ENCODE measurements at regions not wholly inside any gene's neighbourhood (a gene's known extent, or its start where the extent isn't known, plus 50 kb on each side); places are given as distances from the start of the nearest gene placed in this dataset.
"Not testable (repeated sequence)": the region's sequence is repeated elsewhere in the genome, so short reads cannot be mapped to it uniquely, and the experiment has no call there.

DNA sequence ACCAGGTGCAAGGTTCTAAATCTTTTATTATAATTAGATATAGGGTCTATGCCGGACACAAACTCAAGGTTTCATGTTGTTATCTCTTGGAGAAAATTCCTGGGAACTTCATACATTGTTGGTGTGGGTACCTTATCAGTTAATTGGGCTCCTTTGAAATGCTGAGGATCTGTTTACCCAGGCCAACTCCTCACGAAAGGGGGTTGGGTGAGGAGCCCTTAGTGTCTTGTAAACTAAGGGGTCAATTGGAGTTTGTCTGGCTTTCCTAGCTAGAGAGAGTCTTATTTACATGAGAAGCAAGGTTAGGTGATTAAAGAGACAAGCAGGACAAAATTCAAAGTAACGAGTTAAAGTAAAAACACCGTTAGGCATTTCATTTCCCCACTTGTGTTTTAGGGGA, 670.9 kb downstream of the TMEM121 start:
- TF ChIP-seq, protein P1, sequence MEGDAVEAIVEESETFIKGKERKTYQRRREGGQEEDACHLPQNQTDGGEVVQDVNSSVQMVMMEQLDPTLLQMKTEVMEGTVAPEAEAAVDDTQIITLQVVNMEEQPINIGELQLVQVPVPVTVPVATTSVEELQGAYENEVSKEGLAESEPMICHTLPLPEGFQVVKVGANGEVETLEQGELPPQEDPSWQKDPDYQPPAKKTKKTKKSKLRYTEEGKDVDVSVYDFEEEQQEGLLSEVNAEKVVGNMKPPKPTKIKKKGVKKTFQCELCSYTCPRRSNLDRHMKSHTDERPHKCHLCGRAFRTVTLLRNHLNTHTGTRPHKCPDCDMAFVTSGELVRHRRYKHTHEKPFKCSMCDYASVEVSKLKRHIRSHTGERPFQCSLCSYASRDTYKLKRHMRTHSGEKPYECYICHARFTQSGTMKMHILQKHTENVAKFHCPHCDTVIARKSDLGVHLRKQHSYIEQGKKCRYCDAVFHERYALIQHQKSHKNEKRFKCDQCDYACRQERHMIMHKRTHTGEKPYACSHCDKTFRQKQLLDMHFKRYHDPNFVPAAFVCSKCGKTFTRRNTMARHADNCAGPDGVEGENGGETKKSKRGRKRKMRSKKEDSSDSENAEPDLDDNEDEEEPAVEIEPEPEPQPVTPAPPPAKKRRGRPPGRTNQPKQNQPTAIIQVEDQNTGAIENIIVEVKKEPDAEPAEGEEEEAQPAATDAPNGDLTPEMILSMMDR (IDR thresholded peaks at IDR 0.05; ENCODE audit: insufficient read depth, low read depth, low read length) = not testable (repeated sequence)
- not testable (repeated sequence) for TF ChIP-seq EZH2 (IDR thresholded peaks at IDR 0.05; ENCODE audit: insufficient read depth, low read length)
